Caki2 (cell line): ENCODE measurements at regions not wholly inside any gene's neighbourhood (a gene's known extent, or its start where the extent isn't known, plus 50 kb on each side); places are given as distances from the start of the nearest gene placed in this dataset.

ENCODE experiments used
- DNase-seq: peaks from one replicate; pipeline ENCODE4 v3.0.0-alpha.2; 2015; ENCODE audit warnings: low read depth
- in situ Hi-C: cut with HindIII; loops from 2 replicates; pipeline ENCODE4 v1.10.0; 2016; ENCODE audit warnings: low sequenced_read_pairs, low pct_unique_long_range_greater_than_20kb, mixed read lengths

DNA sequence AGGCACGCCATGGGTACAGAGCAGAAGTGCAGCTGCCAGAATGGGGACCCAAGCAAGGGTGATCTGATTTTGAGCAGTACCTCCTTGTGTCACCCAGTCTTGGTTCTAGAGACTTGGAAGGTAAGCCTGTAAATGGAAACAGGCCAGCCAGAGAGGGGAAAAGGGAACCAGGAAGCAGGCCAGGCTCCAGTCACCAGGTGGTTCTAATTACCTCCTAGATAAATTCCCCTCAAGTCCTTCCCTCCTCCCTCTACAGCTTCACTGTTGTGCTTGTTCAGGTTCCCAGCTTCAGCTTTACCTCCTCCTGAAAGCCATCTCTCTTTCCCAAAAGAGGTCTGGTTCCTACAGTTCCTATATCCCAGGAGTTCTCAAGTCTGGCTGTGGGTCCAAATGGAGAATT, 58.8 kb upstream of the SLC7A14 start:
- in situ Hi-C loops: no loop called here
- DNase-seq: no peak

DNA sequence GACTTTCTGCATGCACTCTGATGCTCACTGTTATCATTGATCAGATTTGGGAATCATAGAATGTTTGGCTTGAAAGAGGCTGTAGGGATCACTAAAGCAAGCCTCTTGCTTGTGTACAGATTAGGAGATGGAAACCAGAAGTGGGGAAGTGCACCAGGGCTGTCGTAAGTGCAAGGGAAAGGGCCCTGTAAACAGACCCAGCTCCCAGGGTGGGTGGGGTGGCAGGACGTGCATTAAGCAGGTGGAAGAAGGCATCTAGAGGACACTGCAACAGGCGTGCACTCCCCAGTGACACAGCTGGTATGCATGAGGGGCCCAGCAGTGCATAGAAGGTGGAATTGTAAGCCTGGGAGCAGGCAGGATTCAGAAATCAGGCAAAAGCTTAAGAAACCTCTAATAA, 58.0 kb upstream of the SLC7A14 start:
- no peak for DNase-seq
- in situ Hi-C loops: no loop called here

DNA sequence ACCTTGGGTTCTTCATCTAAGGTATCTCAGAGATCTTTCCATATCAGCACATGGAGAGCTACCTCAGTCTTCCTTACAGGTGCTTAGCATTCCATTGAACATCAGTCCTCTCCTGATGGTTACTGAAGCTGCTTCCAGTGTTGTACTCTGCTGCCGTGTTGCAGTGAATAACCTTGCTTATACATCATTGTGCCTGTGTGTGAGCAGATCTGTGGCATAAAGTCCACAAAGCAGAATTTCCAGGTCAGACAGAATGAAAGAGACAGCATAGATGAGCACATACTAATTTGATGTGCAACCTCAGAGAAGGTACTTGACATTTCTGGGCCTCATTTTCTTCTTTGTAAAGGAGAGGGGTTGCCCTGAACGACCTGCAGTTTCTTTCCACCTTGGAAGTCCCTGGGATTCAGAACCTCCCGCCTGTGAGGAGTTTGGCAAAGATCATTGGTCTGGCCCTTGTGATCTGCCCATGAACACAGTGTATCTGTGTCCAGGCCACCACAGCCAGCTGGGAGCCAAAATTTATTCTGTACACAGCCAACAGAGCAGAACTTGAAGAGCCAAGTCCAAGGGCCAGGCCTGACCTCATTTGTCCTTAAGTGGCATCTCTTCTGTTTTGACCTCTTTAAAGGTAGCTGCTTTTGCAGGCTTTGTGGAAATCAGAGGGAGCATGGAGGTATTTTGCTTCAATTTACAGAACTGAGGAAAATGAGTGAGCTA, 57.2 kb upstream of the SLC7A14 start:
- in situ Hi-C loops: no loop called here
- DNase-seq: no peak

DNA sequence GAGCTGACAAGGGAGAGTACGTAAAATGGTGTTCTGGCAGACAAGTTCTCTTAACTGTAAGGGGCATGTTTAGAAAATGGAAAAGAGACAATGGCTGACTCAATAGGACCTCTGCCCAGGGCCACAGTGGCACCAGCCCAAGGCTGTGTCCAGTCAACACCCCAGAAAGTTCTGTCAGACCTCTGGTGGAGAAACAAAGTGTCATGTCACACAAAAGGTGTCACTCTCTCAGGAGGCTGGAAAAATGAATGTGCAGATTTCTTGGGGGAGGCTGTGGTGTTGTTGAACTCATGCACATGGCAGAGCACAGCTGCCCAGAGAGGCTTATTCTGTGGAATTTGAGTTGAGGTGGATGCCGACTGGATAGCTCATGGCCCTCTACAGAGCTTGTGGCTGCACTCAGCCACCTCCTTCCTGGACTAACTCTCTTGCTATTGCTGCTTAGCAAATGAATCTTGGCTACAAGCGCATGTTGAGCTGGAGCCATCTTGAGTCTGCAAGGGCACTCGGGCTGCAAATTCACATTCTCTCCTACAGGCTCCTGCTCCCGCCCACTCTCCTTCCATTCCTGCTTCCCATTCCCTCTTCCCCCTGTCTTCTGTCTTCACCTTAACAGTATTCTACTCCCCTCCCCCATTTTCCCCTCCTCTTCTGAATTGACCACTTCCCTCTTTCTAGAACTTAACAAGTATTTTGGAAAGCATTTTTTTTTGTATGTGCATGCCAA, 55.8 kb upstream of the SLC7A14 start:
- in situ Hi-C loops: no loop called here
- DNase-seq: no peak

DNA sequence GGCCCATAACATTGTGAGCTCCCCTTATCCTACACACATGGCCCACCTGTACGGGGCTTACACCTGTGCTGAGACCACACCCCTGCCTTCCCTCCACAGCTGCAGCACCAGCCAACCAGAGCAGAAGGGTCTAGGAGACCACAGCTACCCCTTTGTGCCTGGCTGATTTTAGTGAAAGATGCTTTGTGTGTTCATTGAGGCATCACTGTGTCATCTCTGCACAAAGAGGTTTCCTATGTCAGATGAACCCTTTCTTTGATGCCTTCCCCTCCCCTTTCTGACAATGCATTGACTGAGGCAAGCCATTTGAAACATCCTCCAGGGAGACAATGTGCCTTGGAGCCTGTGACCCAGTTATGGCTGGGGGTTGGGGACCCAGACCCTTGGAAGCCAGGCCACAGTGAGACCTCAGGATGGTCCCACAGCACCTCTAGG, 54.9 kb upstream of the SLC7A14 start:
- in situ Hi-C loops: no loop called here
- no peak for DNase-seq

DNA sequence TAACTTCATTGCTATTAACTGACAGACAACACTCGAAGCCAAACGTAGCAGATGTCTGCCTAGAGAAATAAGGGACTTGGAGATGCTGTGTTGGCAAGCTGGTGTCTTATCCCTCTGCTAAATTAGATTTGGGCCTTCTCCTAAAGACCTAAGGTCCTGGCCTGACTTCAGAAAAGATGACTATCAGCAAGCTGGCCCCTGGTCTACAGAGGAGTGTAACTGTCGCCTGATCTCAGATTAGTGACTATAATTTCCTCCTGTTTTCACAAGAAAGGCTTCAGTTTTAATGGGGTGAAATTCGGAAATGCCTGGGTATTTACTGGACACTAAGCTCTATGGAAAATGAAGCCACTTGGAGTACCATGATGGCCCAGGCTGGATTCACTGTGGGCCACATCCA, 53.1 kb upstream of the SLC7A14 start:
- DNase-seq: no peak
- in situ Hi-C loops: no loop called here

DNA sequence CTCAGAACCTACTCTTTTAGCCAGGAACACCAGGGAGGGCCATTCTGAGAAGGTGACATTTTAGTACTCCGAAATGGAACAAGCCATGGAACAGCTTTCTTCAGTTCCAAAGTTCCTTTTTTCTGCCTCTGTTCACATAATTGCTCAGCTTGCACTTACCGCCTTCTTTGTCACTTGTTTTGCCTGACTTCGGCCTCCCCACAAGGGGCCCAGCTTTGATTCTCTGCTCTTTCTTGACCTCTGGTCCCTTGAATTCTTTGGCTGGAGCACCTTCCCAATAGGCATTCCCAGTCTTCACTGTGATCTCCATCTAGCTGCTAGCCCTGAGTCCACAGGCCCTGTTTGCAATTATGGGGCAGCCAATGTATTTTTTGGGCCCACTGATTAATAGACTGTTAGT, 51.4 kb upstream of the SLC7A14 start:
- in situ Hi-C loops: no loop called here
- no peak for DNase-seq

DNA sequence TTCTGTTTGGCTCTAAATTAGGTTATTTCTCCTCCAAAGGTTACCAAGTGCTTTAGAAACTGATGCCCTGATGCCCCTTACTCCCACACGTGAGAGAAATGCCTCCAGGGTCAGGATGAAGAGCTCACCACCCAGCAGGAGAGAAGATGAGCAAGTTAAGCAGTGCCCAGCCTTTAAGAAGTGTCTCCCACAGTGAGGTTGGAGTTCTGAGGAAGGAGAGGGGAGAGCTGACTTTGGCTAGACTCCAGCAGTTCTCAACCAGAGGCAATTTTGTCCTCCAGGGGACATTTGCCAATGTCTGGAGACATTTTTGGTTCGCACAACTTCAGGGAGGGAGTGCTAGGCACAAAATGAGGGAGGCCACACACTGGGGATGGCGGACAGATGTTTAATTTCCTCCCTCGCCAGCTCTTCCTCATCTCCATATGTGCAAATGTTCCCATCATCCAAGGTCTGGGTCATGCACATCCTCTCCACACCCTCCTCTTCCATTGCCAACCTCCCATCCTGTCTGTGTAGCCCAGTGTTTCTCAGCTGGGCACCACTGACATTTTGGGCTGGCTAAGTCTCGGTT, 50.6 kb upstream of the SLC7A14 start:
- DNase-seq: no peak
- in situ Hi-C loops: no loop called here
